ENCODE measurements at regions not wholly inside any gene's neighbourhood (a gene's known extent, or its start where the extent isn't known, plus 50 kb on each side); places are given as distances from the start of the nearest gene placed in this dataset.

GRCh38 chr9:26597542-26598149 is 295.0 kb downstream of the CAAP1 start:
- in situ Hi-C loops (cut with MboI; ENCODE audit: low sequenced_read_pairs): no loop called here

GRCh38 chr9:26579056-26579455 is 313.5 kb downstream of the CAAP1 start:
- in situ Hi-C loops (cut with MboI; ENCODE audit: low sequenced_read_pairs): no loop called here

- in situ Hi-C loops (cut with MboI; ENCODE audit: low sequenced_read_pairs): no loop called here
Measured at GRCh38 chr9:26574898-26575440, 317.6 kb downstream of the CAAP1 start.

- in situ Hi-C loops (cut with MboI; ENCODE audit: low sequenced_read_pairs): no loop called here
Measured at GRCh38 chr9:26574256-26574655, 318.3 kb downstream of the CAAP1 start.

GRCh38 chr9:26567976-26568375 is 324.6 kb downstream of the CAAP1 start:
- in situ Hi-C loops (cut with MboI; ENCODE audit: low sequenced_read_pairs): no loop called here

GRCh38 chr9:26566141-26566540 is 326.5 kb downstream of the CAAP1 start:
- in situ Hi-C loops (cut with MboI; ENCODE audit: low sequenced_read_pairs): no loop called here

GRCh38 chr9:26565118-26565517 is 327.5 kb downstream of the CAAP1 start:
- in situ Hi-C loops (cut with MboI; ENCODE audit: low sequenced_read_pairs): no loop called here

GRCh38 chr9:26562338-26562737 is 330.3 kb downstream of the CAAP1 start:
- in situ Hi-C loops (cut with MboI; ENCODE audit: low sequenced_read_pairs): no loop called here

- in situ Hi-C loops (cut with MboI; ENCODE audit: low sequenced_read_pairs): no loop called here
Measured at GRCh38 chr9:26561928-26562327, 330.7 kb downstream of the CAAP1 start.

GRCh38 chr9:26559506-26559905 is 333.1 kb downstream of the CAAP1 start:
- in situ Hi-C loops (cut with MboI; ENCODE audit: low sequenced_read_pairs): no loop called here

GRCh38 chr9:26551971-26552370 is 340.6 kb downstream of the CAAP1 start:
- in situ Hi-C loops (cut with MboI; ENCODE audit: low sequenced_read_pairs): no loop called here

GRCh38 chr9:26551451-26551850 is 341.2 kb downstream of the CAAP1 start:
- in situ Hi-C loops (cut with MboI; ENCODE audit: low sequenced_read_pairs): no loop called here

- in situ Hi-C loops (cut with MboI; ENCODE audit: low sequenced_read_pairs): no loop called here
Measured at GRCh38 chr9:26548781-26549290, 343.8 kb downstream of the CAAP1 start.

GRCh38 chr9:26539867-26540493 is 352.6 kb downstream of the CAAP1 start:
- in situ Hi-C loops (cut with MboI; ENCODE audit: low sequenced_read_pairs): no loop called here

- in situ Hi-C loops (cut with MboI; ENCODE audit: low sequenced_read_pairs): no loop called here
Measured at GRCh38 chr9:26537211-26537610, 355.4 kb downstream of the CAAP1 start.

- in situ Hi-C loops (cut with MboI; ENCODE audit: low sequenced_read_pairs): no loop called here
Measured at GRCh38 chr9:26535151-26535550, 357.5 kb downstream of the CAAP1 start.

GRCh38 chr9:26530841-26531240 is 361.8 kb downstream of the CAAP1 start:
- in situ Hi-C loops (cut with MboI; ENCODE audit: low sequenced_read_pairs): no loop called here

GRCh38 chr9:26527931-26528330 is 364.7 kb downstream of the CAAP1 start:
- in situ Hi-C loops (cut with MboI; ENCODE audit: low sequenced_read_pairs): no loop called here

- in situ Hi-C loops (cut with MboI; ENCODE audit: low sequenced_read_pairs): no loop called here
Measured at GRCh38 chr9:26524267-26524666, 368.3 kb downstream of the CAAP1 start.

- in situ Hi-C loops (cut with MboI; ENCODE audit: low sequenced_read_pairs): no loop called here
Measured at GRCh38 chr9:26523577-26523976, 369.0 kb downstream of the CAAP1 start.

GRCh38 chr9:26520141-26520540 is 372.5 kb downstream of the CAAP1 start:
- in situ Hi-C loops (cut with MboI; ENCODE audit: low sequenced_read_pairs): no loop called here

- in situ Hi-C loops (cut with MboI; ENCODE audit: low sequenced_read_pairs): no loop called here
Measured at GRCh38 chr9:26516773-26517343, 375.7 kb downstream of the CAAP1 start.

All from HL-60/S4 treated with retinoic acid at 250 ng/mL for 4 days and 3 days (cell line).